ENCODE measurements at regions not wholly inside any gene's neighbourhood (a gene's known extent, or its start where the extent isn't known, plus 50 kb on each side); places are given as distances from the start of the nearest gene placed in this dataset.

GRCh38 chr10:44192435-44192834 is 192.5 kb downstream of the CXCL12 start:
- TF ChIP-seq, protein P1, sequence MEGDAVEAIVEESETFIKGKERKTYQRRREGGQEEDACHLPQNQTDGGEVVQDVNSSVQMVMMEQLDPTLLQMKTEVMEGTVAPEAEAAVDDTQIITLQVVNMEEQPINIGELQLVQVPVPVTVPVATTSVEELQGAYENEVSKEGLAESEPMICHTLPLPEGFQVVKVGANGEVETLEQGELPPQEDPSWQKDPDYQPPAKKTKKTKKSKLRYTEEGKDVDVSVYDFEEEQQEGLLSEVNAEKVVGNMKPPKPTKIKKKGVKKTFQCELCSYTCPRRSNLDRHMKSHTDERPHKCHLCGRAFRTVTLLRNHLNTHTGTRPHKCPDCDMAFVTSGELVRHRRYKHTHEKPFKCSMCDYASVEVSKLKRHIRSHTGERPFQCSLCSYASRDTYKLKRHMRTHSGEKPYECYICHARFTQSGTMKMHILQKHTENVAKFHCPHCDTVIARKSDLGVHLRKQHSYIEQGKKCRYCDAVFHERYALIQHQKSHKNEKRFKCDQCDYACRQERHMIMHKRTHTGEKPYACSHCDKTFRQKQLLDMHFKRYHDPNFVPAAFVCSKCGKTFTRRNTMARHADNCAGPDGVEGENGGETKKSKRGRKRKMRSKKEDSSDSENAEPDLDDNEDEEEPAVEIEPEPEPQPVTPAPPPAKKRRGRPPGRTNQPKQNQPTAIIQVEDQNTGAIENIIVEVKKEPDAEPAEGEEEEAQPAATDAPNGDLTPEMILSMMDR (IDR thresholded peaks at IDR 0.05): no peak
- TF ChIP-seq POLR2A (IDR thresholded peaks at IDR 0.05): no peak
- TF ChIP-seq EP300 (IDR thresholded peaks at IDR 0.05; ENCODE audit: low read depth): no peak
- TF ChIP-seq POLR2AphosphoS5 (IDR thresholded peaks at IDR 0.05): no peak
- Histone ChIP-seq H3K4me3 (no peak overlapping the region), H3K9me3 (no peaks in the 10 kb centered on the region), H3K27ac (no peak overlapping the region), H3K27me3 (no peaks in the 10 kb centered on the region), H3K4me1 (peaks cover 7 to 14% (median 14%) of the 10 kb centered on the region in 4 donors), H3K36me3 (no peaks in the 10 kb centered on the region)
- in situ Hi-C loops (cut with MboI; ENCODE audit: low pct_ligation_motif_present in 1 of 4, low pct_unique_long_range_greater_than_20kb in 1 of 4, low sequenced_read_pairs in 3 of 4) (no loop called here), intact Hi-C loops (cut with DNase I; ENCODE audit: low total_unique reads) (no loop called here)
- 69 to 91% methylated on average over 3 to 6 of the region's 6 CpGs for WGBS, 2 donors (ENCODE audit: low coverage in 1 of 2)
- DNase-seq: no peak

- in situ Hi-C loops (cut with MboI; ENCODE audit: low pct_ligation_motif_present in 1 of 4, low pct_unique_long_range_greater_than_20kb in 1 of 4, low sequenced_read_pairs in 3 of 4) (no loop called here), intact Hi-C loops (cut with DNase I; ENCODE audit: low total_unique reads) (no loop called here)
- no peak overlapping the region for H3K4me3 ChIP-seq
- H3K4me1 ChIP-seq: peaks cover 6 to 8% (median 7%) of the 10 kb centered on the region in 4 donors
- H3K9me3 ChIP-seq: no peaks in the 10 kb centered on the region
- DNase-seq: no peak
- H3K36me3 ChIP-seq: no peaks in the 10 kb centered on the region
- H3K27me3 ChIP-seq: no peaks in the 10 kb centered on the region
- no peak overlapping the region for H3K27ac ChIP-seq
- no peak for TF ChIP-seq POLR2A (IDR thresholded peaks at IDR 0.05)
- TF ChIP-seq POLR2AphosphoS5 (IDR thresholded peaks at IDR 0.05): no peak
- TF ChIP-seq EP300 (IDR thresholded peaks at IDR 0.05; ENCODE audit: low read depth): no peak
- TF ChIP-seq, protein P1 (IDR thresholded peaks at IDR 0.05): no peak
These were observed 194.4 kb downstream of the CXCL12 start for GRCh38 chr10:44190541-44190940.

GRCh38 chr10:44186821-44187220 is 198.1 kb downstream of the CXCL12 start:
- Histone ChIP-seq H3K9me3 (no peaks in the 10 kb centered on the region), H3K4me1 (no peaks in the 10 kb centered on the region), H3K36me3 (no peaks in the 10 kb centered on the region), H3K4me3 (no peak overlapping the region), H3K27ac (no peak overlapping the region), H3K27me3 (no peaks in the 10 kb centered on the region)
- intact Hi-C loops (cut with DNase I; ENCODE audit: low total_unique reads): no loop called here
- TF ChIP-seq, protein P1 (IDR thresholded peaks at IDR 0.05): no peak
- no peak for TF ChIP-seq EP300 (IDR thresholded peaks at IDR 0.05; ENCODE audit: low read depth)
- no peak for TF ChIP-seq POLR2AphosphoS5 (IDR thresholded peaks at IDR 0.05)
- TF ChIP-seq POLR2A (IDR thresholded peaks at IDR 0.05): no peak
- WGBS, 2 donors (ENCODE audit: low coverage in 1 of 2): 89% methylated on average over 1 of the region's 1 CpG; no CpG with 5 or more reads in 1 of the 2 donors
- no peak for DNase-seq
- in situ Hi-C loops (cut with MboI; ENCODE audit: low pct_ligation_motif_present in 1 of 4, low pct_unique_long_range_greater_than_20kb in 1 of 4, low sequenced_read_pairs in 3 of 4): no loop called here

DNA sequence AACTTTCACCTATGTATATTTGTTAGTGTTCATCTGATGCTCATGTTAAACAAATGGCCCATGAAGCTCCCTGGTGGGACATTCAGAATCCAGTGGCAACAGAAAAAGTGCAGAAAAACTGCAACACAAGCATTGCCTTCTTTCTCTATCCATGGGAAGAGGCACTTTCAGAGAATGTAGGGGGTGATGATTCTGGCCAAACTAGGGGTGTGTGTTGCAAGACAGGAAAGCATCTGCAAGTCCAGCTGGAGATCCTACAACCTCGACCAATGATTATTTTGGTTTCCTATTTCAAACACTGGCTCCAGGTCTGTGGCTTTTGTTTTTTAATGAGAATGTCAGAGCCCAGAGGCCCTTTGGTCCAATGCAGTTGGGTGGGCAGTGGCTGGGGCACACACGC is 198.7 kb downstream of the CXCL12 start:
- in situ Hi-C loops (cut with MboI; ENCODE audit: low pct_ligation_motif_present in 1 of 4, low pct_unique_long_range_greater_than_20kb in 1 of 4, low sequenced_read_pairs in 3 of 4): no loop called here

More for the DNA sequence above, 198.7 kb downstream of the CXCL12 start:
- Histone ChIP-seq H3K36me3 (no peaks in the 10 kb centered on the region), H3K27ac (no peak overlapping the region), H3K4me3 (no peak overlapping the region), H3K4me1 (no peaks in the 10 kb centered on the region), H3K27me3 (no peaks in the 10 kb centered on the region), H3K9me3 (no peaks in the 10 kb centered on the region)
- DNase-seq: no peak
- 40% methylated on average over 2 of the region's 2 CpGs; no CpG with 5 or more reads in 1 of the 2 donors for WGBS, 2 donors (ENCODE audit: low coverage in 1 of 2)
- intact Hi-C loops (cut with DNase I; ENCODE audit: low total_unique reads): no loop called here
- TF ChIP-seq POLR2AphosphoS5 (IDR thresholded peaks at IDR 0.05) (no peak), POLR2A (IDR thresholded peaks at IDR 0.05) (no peak), EP300 (IDR thresholded peaks at IDR 0.05; ENCODE audit: low read depth) (no peak)
- TF ChIP-seq, protein P1 (IDR thresholded peaks at IDR 0.05): no peak

All from transverse colon (tissue), 4 donors.